Left lung (tissue), 4 donors: ENCODE measurements at regions not wholly inside any gene's neighbourhood (a gene's known extent, or its start where the extent isn't known, plus 50 kb on each side); places are given as distances from the start of the nearest gene placed in this dataset.

Source experiments
- ATAC-seq: fragments of 200-7000 bp; cut with Tn5 transposase; one replicate; pipeline ENCODE4 v1.9.1; 2020; ENCODE audit warnings: moderate library complexity
- DNase-seq, 4 donors: peaks; one replicate each; pipeline ENCODE4 v3.0.0-alpha.2; 2013 to 2020
- H3K27ac ChIP-seq, 2 donors: fragments of 200-600 bp; sonication (generic) in 1 of 2; one replicate each; pipeline versions ENCODE4 v1.5.0 to v1.8.0; 2020 to 2021
- H3K27me3 ChIP-seq, 2 donors: fragments of 200-600 bp; sonication (generic) in 1 of 2; one replicate each; pipeline versions ENCODE4 v1.5.0 to v1.8.0; 2020 to 2021
- H3K36me3 ChIP-seq, 2 donors: fragments of 200-600 bp; sonication (generic) in 1 of 2; one replicate each; pipeline versions ENCODE4 v1.5.0 to v1.8.0; 2020 to 2021
- H3K4me1 ChIP-seq, 2 donors: fragments of 200-600 bp; one replicate each; pipeline ENCODE4 v1.8.0; 2021
- H3K4me3 ChIP-seq, 2 donors: fragments of 200-600 bp; sonication (generic) in 1 of 2; one replicate each; pipeline versions ENCODE4 v1.5.0 to v1.8.0; 2020 to 2021; ENCODE audit warnings: mild to moderate bottlenecking in 1 of 2
- H3K9me3 ChIP-seq, 2 donors: fragments of 200-600 bp; sonication (generic) in 1 of 2; one replicate each; pipeline versions ENCODE4 v1.5.0 to v1.8.0; 2020 to 2021
- CTCF ChIP-seq, 2 donors: fragments of 200-600 bp; sonication (generic) in 1 of 2; IDR thresholded peaks; one replicate each; pipeline versions ENCODE4 v1.5.0 to v1.8.0; 2021; ENCODE audit warnings: antibody characterized with exemption in 2 of 2
- intact Hi-C, 2 donors: fragments of 100-400 bp; cut with DNase I; formaldehyde crosslinking; loops; one replicate each; pipeline versions ENCODE4 v1.11.2 to v1.14.2; 2022
- donor health status: DM: no; HTN: yes; CAD: no.
- donor health status: DM: no; HTN: no; CAD: no.

GRCh38 chr5:74322944-74323343 lies 317.6 kb downstream of the ENC1 start:
- DNase-seq (no peak), ATAC-seq (no peak)
- H3K27me3 ChIP-seq, result no peaks in the 10 kb centered on the region
- no peaks in the 10 kb centered on the region for H3K9me3 ChIP-seq
- no peaks in the 10 kb centered on the region for H3K36me3 ChIP-seq
- no peak overlapping the region for H3K27ac ChIP-seq
- H3K4me1 ChIP-seq, result no peaks in the 10 kb centered on the region
- H3K4me3 ChIP-seq, result no peak overlapping the region
- TF ChIP-seq CTCF (IDR thresholded peaks at IDR 0.05), result no peak
- intact Hi-C loops, result no loop called here

- no peak for TF ChIP-seq CTCF (IDR thresholded peaks at IDR 0.05)
- ATAC-seq (no peak), DNase-seq (no peak)
- no peaks in the 10 kb centered on the region for H3K4me1 ChIP-seq
- no peaks in the 10 kb centered on the region for H3K27me3 ChIP-seq
- H3K36me3 ChIP-seq, result no peaks in the 10 kb centered on the region
- H3K4me3 ChIP-seq, result no peak overlapping the region
- no peak overlapping the region for H3K27ac ChIP-seq
- intact Hi-C loops, result no loop called here
- H3K9me3 ChIP-seq, result no peaks in the 10 kb centered on the region
Measured at GRCh38 chr5:74322191-74322590, 318.3 kb downstream of the ENC1 start.

GRCh38 chr5:74321326-74321725 lies 319.2 kb downstream of the ENC1 start:
- TF ChIP-seq CTCF (IDR thresholded peaks at IDR 0.05), result no peak
- H3K4me1 ChIP-seq, result no peaks in the 10 kb centered on the region
- H3K4me3 ChIP-seq, result no peak overlapping the region
- H3K27ac ChIP-seq, result no peak overlapping the region
- H3K27me3 ChIP-seq, result no peaks in the 10 kb centered on the region
- no peak for ATAC-seq
- no peaks in the 10 kb centered on the region for H3K36me3 ChIP-seq
- no peak for DNase-seq
- H3K9me3 ChIP-seq, result no peaks in the 10 kb centered on the region
- intact Hi-C loops, result no loop called here

GRCh38 chr5:74320526-74320925 lies 320.0 kb downstream of the ENC1 start:
- Histone ChIP-seq H3K9me3 (no peaks in the 10 kb centered on the region), H3K4me1 (peaks cover 2 to 5% of the 10 kb centered on the region in 2 donors), H3K36me3 (no peaks in the 10 kb centered on the region), H3K27ac (no peak overlapping the region), H3K4me3 (no peak overlapping the region), H3K27me3 (no peaks in the 10 kb centered on the region)
- intact Hi-C loops, result no loop called here
- ATAC-seq (no peak), DNase-seq (no peak)
- TF ChIP-seq CTCF (IDR thresholded peaks at IDR 0.05), result no peak

- ATAC-seq, result no peak
- Histone ChIP-seq H3K27ac (no peak overlapping the region), H3K27me3 (no peaks in the 10 kb centered on the region), H3K4me1 (peaks cover 2 to 5% of the 10 kb centered on the region in 2 donors), H3K4me3 (no peak overlapping the region), H3K36me3 (no peaks in the 10 kb centered on the region), H3K9me3 (no peaks in the 10 kb centered on the region)
- TF ChIP-seq CTCF (IDR thresholded peaks at IDR 0.05), result no peak
- DNase-seq, result no peak
- intact Hi-C loops, result no loop called here
Measured at GRCh38 chr5:74319076-74319475, 321.5 kb downstream of the ENC1 start.
